ENCODE measurements at regions not wholly inside any gene's neighbourhood (a gene's known extent, or its start where the extent isn't known, plus 50 kb on each side); places are given as distances from the start of the nearest gene placed in this dataset.

GRCh38 chr2:217294818-217295217 is 435.0 kb upstream of the TNP1 start:
- Histone ChIP-seq H3K27me3 (no peaks in the 10 kb centered on the region; the same call in 1 of the 2 replicates), H3K9ac (no peak overlapping the region), H3K4me3 (no peak overlapping the region), H3K27ac (no peak overlapping the region), H3K4me1 (no peaks in the 10 kb centered on the region), H3K36me3 (no peaks in the 10 kb centered on the region), H3K9me3 (no peaks in the 10 kb centered on the region), H3K4me2 (no peak overlapping the region), H4K20me1 (no peaks in the 10 kb centered on the region)
- no peak for TF ChIP-seq Cebpa-rat (IDR thresholded peaks at IDR 0.05)

DNA sequence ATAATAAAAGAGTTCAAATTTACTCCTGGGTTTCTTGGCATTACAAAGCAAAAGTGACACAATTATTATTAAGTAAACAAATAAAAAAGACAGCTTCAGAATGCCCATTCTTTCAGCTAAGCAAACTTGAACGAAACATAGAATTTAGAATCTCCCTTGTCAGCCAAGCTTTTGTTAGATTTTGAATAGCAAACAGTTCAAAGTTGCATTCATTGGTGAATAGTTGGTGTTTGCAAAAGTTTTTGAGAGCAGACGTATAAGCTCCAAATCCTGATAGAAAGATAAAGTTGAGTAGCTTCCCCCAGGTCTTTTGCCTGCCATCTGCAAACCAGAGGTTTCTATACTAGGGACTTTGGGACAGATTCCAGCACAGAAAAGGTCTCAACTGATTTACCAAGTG is 434.3 kb upstream of the TNP1 start:
- Histone ChIP-seq H3K4me3 (no peak overlapping the region), H3K9ac (no peak overlapping the region), H3K4me2 (no peak overlapping the region), H4K20me1 (no peaks in the 10 kb centered on the region), H3K36me3 (no peaks in the 10 kb centered on the region), H3K27ac (no peak overlapping the region), H3K9me3 (no peaks in the 10 kb centered on the region), H3K27me3 (no peaks in the 10 kb centered on the region; the same call in 1 of the 2 replicates), H3K4me1 (no peaks in the 10 kb centered on the region)
- TF ChIP-seq Cebpa-rat (IDR thresholded peaks at IDR 0.05), result no peak

- Histone ChIP-seq H3K27me3 (no peaks in the 10 kb centered on the region; the same call in 1 of the 2 replicates), H3K27ac (no peak overlapping the region), H3K4me3 (no peak overlapping the region), H3K9me3 (peaks cover 2% of the 10 kb centered on the region; the same call in 1 of the 2 replicates), H3K9ac (no peak overlapping the region), H4K20me1 (no peaks in the 10 kb centered on the region), H3K36me3 (no peaks in the 10 kb centered on the region), H3K4me2 (no peak overlapping the region), H3K4me1 (no peaks in the 10 kb centered on the region)
- no peak for TF ChIP-seq Cebpa-rat (IDR thresholded peaks at IDR 0.05)
Observed at GRCh38 chr2:217293607-217294006, 433.7 kb upstream of the TNP1 start.

- Histone ChIP-seq H3K36me3 (no peaks in the 10 kb centered on the region), H3K27me3 (no peaks in the 10 kb centered on the region; the same call in 1 of the 2 replicates), H3K9ac (no peak overlapping the region), H3K9me3 (peaks cover 7% of the 10 kb centered on the region; the same call in 1 of the 2 replicates), H3K4me2 (no peak overlapping the region), H3K4me1 (no peaks in the 10 kb centered on the region), H3K4me3 (no peak overlapping the region), H4K20me1 (no peaks in the 10 kb centered on the region), H3K27ac (no peak overlapping the region)
- no peak for TF ChIP-seq Cebpa-rat (IDR thresholded peaks at IDR 0.05)
Observed at GRCh38 chr2:217293046-217293445, 433.2 kb upstream of the TNP1 start.

DNA sequence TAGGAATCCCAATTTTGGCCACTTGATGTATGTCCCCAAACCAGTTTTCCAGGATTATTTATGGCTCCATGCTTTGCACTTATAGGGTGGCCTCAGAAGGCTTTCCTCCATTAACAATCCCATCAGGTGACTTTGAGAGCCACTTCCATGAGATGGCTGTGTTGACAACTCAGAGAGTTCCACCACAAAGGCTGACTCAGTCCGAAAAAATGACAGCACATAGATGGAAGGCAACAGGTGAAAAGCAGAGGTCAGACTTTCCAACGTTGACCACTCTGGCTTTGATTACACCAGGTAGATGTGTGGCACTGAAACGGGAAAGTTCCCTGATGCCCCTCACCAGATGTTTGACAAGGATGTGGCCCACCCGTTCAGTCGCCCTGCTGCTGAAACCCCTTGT is 431.4 kb upstream of the TNP1 start:
- Histone ChIP-seq H3K27me3 (no peaks in the 10 kb centered on the region; the same call in 1 of the 2 replicates), H3K4me1 (no peaks in the 10 kb centered on the region), H3K4me3 (no peak overlapping the region), H3K9ac (no peak overlapping the region), H3K4me2 (no peak overlapping the region), H4K20me1 (no peaks in the 10 kb centered on the region), H3K9me3 (peaks cover 12% of the 10 kb centered on the region; the same call in 1 of the 2 replicates), H3K27ac (no peak overlapping the region), H3K36me3 (no peaks in the 10 kb centered on the region)
- TF ChIP-seq Cebpa-rat (IDR thresholded peaks at IDR 0.05), result no peak

- Histone ChIP-seq H4K20me1 (no peaks in the 10 kb centered on the region), H3K4me3 (no peak overlapping the region), H3K9me3 (peaks cover 12% of the 10 kb centered on the region; the same call in 1 of the 2 replicates), H3K9ac (no peak overlapping the region), H3K27ac (no peak overlapping the region), H3K36me3 (no peaks in the 10 kb centered on the region), H3K4me1 (no peaks in the 10 kb centered on the region), H3K4me2 (no peak overlapping the region), H3K27me3 (no peaks in the 10 kb centered on the region; the same call in 1 of the 2 replicates)
- no peak for TF ChIP-seq Cebpa-rat (IDR thresholded peaks at IDR 0.05)
Observed at GRCh38 chr2:217290467-217290866, 430.6 kb upstream of the TNP1 start.

DNA sequence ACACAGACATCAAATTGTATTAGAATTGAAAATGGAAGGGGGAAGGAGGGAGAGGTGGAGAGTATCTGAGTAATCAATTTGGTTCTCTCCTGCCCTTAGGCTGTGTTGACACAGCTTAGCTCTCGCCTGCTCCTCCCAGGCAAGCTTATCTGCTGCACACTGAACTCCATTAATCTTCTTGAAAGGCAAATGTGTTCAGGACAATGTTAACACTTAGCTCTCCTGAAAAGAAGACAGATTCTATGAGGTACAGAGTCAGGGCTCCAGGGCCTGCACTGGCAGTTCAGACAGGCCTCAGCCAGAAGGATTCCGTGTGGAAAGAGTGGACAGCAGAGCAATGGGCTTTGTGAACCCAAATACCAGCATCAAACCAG is 430.0 kb upstream of the TNP1 start:
- no peak overlapping the region for H3K27ac ChIP-seq
- H3K4me1 ChIP-seq, result no peaks in the 10 kb centered on the region
- H3K27me3 ChIP-seq, result no peaks in the 10 kb centered on the region; the same call in 1 of the 2 replicates
- no peaks in the 10 kb centered on the region for H4K20me1 ChIP-seq
- peaks cover 12% of the 10 kb centered on the region; the same call in 1 of the 2 replicates for H3K9me3 ChIP-seq
- H3K9ac ChIP-seq, result no peak overlapping the region
- H3K4me2 ChIP-seq, result no peak overlapping the region
- no peaks in the 10 kb centered on the region for H3K36me3 ChIP-seq
- no peak overlapping the region for H3K4me3 ChIP-seq
- no peak for TF ChIP-seq Cebpa-rat (IDR thresholded peaks at IDR 0.05)

- Histone ChIP-seq H3K9ac (no peak overlapping the region), H4K20me1 (no peaks in the 10 kb centered on the region), H3K9me3 (peaks cover 12% of the 10 kb centered on the region; the same call in 1 of the 2 replicates), H3K4me1 (no peaks in the 10 kb centered on the region), H3K36me3 (no peaks in the 10 kb centered on the region), H3K4me3 (no peak overlapping the region), H3K27me3 (no peaks in the 10 kb centered on the region; the same call in 1 of the 2 replicates), H3K4me2 (no peak overlapping the region), H3K27ac (no peak overlapping the region)
- TF ChIP-seq Cebpa-rat (IDR thresholded peaks at IDR 0.05), result no peak
Observed at GRCh38 chr2:217289177-217289906, 429.5 kb upstream of the TNP1 start.

- H3K27ac ChIP-seq, result no peak overlapping the region
- TF ChIP-seq Cebpa-rat (IDR thresholded peaks at IDR 0.05), result no peak
- H3K9ac ChIP-seq, result no peak overlapping the region
- H3K4me1 ChIP-seq, result no peaks in the 10 kb centered on the region
- H3K27me3 ChIP-seq, result no peaks in the 10 kb centered on the region; the same call in 1 of the 2 replicates
- no peaks in the 10 kb centered on the region for H4K20me1 ChIP-seq
- H3K36me3 ChIP-seq, result no peaks in the 10 kb centered on the region
- no peak overlapping the region for H3K4me2 ChIP-seq
- H3K9me3 ChIP-seq, result peaks cover 12% of the 10 kb centered on the region; the same call in 1 of the 2 replicates
- no peak overlapping the region for H3K4me3 ChIP-seq
Observed at GRCh38 chr2:217288472-217289063, 428.7 kb upstream of the TNP1 start.

- H3K9me3 ChIP-seq, result peaks cover 12% of the 10 kb centered on the region; the same call in 1 of the 2 replicates
- no peaks in the 10 kb centered on the region; the same call in 1 of the 2 replicates for H3K27me3 ChIP-seq
- H3K9ac ChIP-seq, result no peak overlapping the region
- TF ChIP-seq Cebpa-rat (IDR thresholded peaks at IDR 0.05), result no peak
- H4K20me1 ChIP-seq, result no peaks in the 10 kb centered on the region
- no peaks in the 10 kb centered on the region for H3K36me3 ChIP-seq
- H3K4me3 ChIP-seq, result no peak overlapping the region
- H3K4me1 ChIP-seq, result no peaks in the 10 kb centered on the region
- no peak overlapping the region for H3K27ac ChIP-seq
- H3K4me2 ChIP-seq, result no peak overlapping the region
Observed at GRCh38 chr2:217286833-217287232, 427.0 kb upstream of the TNP1 start.
